K562 (cell line): ENCODE measurements at regions not wholly inside any gene's neighbourhood (a gene's known extent, or its start where the extent isn't known, plus 50 kb on each side); places are given as distances from the start of the nearest gene placed in this dataset.

Source experiments
- ATAC-seq: fragments of 200-7000 bp; cut with Tn5 transposase; 3 replicates; pipeline ENCODE4 v1.9.1; 2020; ENCODE audit warnings: moderate library complexity
- BruUV-seq: library from RNA; stranded (reverse); fragments of 400-500 nt; replicated peaks from 2 replicates; lab custom pipeline; 2021; lab: Mats Ljungman, UMichigan
- CTCF ChIA-PET: fragments of 300-600 bp; formaldehyde crosslinking; extraction: SDS; loops from one replicate; lab custom pipeline; 2021; ENCODE audit warnings: low intra/inter-chr PET ratio; lab: Yijun Ruan, JAX
- POLR2A ChIA-PET: fragments of 300-600, 350-650 bp; sonication (Branson Sonifier 250); formaldehyde crosslinking; extraction: SDS; loops from one replicate; lab custom pipeline; 2021; ENCODE audit warnings: antibody characterized with exemption, inconsistent platforms; lab: Yijun Ruan, JAX
- DNase-seq, 4 experiments: peaks; one replicate each; pipeline versions ENCODE4 v3.0.0 to v3.0.0-alpha.2; 2011 to 2018; ENCODE audit warnings: low spot score in 3 of 4, mixed read lengths in 3 of 4; ENCODE audit errors: extremely low read depth in 1 of 4
- FAIRE-seq: peaks from 2 replicates; lab custom pipeline; 2011; peaks lifted over from hg19 to GRCh38; lab: Jason Lieb, UNC
- H2AFZ ChIP-seq: 2 replicates; pipeline ENCODE4 v1.6.0; 2011; ENCODE audit warnings: low read depth, low read length, control low read depth, inconsistent platforms
- H3K27ac ChIP-seq: fragments of 200-600 bp; 3 replicates; pipeline ENCODE4 v1.8.0; 2011; ENCODE audit warnings: low read depth, mild to moderate bottlenecking, control low read depth, inconsistent platforms, low read length, moderate library complexity, mixed read lengths; ENCODE audit errors: extremely low read depth
- H3K27me3 ChIP-seq, 2 experiments: fragments of 300-600 bp in 1 of 2; 2 replicates in 1 of 2; 3 replicates in 1 of 2; pipeline versions ENCODE4 v1.6.0 to v1.8.0; 2011; ENCODE audit warnings: inconsistent platforms in 2 of 2, low read length in 2 of 2, mild to moderate bottlenecking in 1 of 2, mixed read lengths in 1 of 2, moderate library complexity in 1 of 2; ENCODE audit not compliant: control insufficient read depth in 2 of 2, insufficient read depth in 2 of 2
- H3K36me3 ChIP-seq: fragments of 300-600 bp; 3 replicates; pipeline ENCODE4 v1.8.0; 2011; ENCODE audit warnings: mild to moderate bottlenecking, low read length, inconsistent platforms; ENCODE audit not compliant: control insufficient read depth, insufficient read depth
- H3K4me1 ChIP-seq, 2 experiments: fragments of 200-600 bp in 1 of 2; replicated peaks in 1 of 2; 2 replicates in 1 of 2; 3 replicates in 1 of 2; pipeline versions ENCODE4 v1.5.1 to v1.8.0; 2011; ENCODE audit warnings: inconsistent platforms in 2 of 2, low read length in 2 of 2, mild to moderate bottlenecking in 1 of 2, mixed read lengths in 1 of 2, moderate library complexity in 1 of 2; ENCODE audit not compliant: control insufficient read depth in 2 of 2, insufficient read depth in 2 of 2
- H3K4me2 ChIP-seq: 2 replicates; pipeline ENCODE4 v1.6.1; 2011; ENCODE audit warnings: low read length, control low read depth, inconsistent platforms, mixed read lengths; ENCODE audit not compliant: insufficient read depth
- H3K4me3 ChIP-seq: fragments of 200-600 bp; sonication (generic), shearing (Covaris generic); 2 replicates; pipeline ENCODE4 v1.5.1; 2016; ENCODE audit warnings: control low read depth, inconsistent platforms
- H3K79me2 ChIP-seq: fragments of 200-600 bp; 3 replicates; pipeline ENCODE4 v1.8.0; 2011; ENCODE audit warnings: low read length, inconsistent platforms; ENCODE audit not compliant: control insufficient read depth, insufficient read depth
- H3K9ac ChIP-seq, 2 experiments: 2 replicates each; pipeline versions ENCODE4 v1.6.0 to v1.6.1; 2011; ENCODE audit warnings: low read depth in 2 of 2, low read length in 2 of 2, control low read depth in 1 of 2, inconsistent platforms in 1 of 2, mild to moderate bottlenecking in 1 of 2, mixed read lengths in 1 of 2; ENCODE audit not compliant: insufficient read depth in 1 of 2
- H3K9me1 ChIP-seq: one replicate; pipeline ENCODE4 v1.6.0; 2011; ENCODE audit warnings: inconsistent platforms, mild to moderate bottlenecking, low read length, moderate library complexity; ENCODE audit not compliant: control insufficient read depth, insufficient read depth
- H3K9me3 ChIP-seq: replicated peaks from 2 replicates; pipeline ENCODE4 v1.5.1; 2011; ENCODE audit warnings: low read depth, low read length, inconsistent platforms; ENCODE audit not compliant: control insufficient read depth, insufficient read depth
- H4K20me1 ChIP-seq: replicated peaks from 2 replicates; pipeline ENCODE4 v1.6.1; 2011; ENCODE audit warnings: low read length, inconsistent platforms, mixed read lengths; ENCODE audit not compliant: control insufficient read depth, insufficient read depth
- ATF1 ChIP-seq, 2 experiments: fragments of 450-650 bp in 1 of 2; IDR thresholded peaks; 2 replicates each; pipeline ENCODE4 v1.6.1; 2016; ENCODE audit warnings: missing compliant biosample characterization in 1 of 2, missing genetic modification characterization in 1 of 2
- EHMT2 ChIP-seq: fragments of 450-650 bp; IDR thresholded peaks from 2 replicates; pipeline ENCODE4 v1.6.1; 2018; ENCODE audit warnings: antibody characterized with exemption
- EWSR1 ChIP-seq: fragments of 450-650 bp; IDR thresholded peaks from 2 replicates; pipeline ENCODE4 v1.6.1; 2018; ENCODE audit warnings: borderline replicate concordance, mild to moderate bottlenecking, low read depth, moderate library complexity; ENCODE audit not compliant: partially characterized antibody
- HDAC6 ChIP-seq: IDR thresholded peaks from 2 replicates; pipeline ENCODE4 v1.6.1; 2012; ENCODE audit warnings: low read depth, mild to moderate bottlenecking, control low read depth, inconsistent platforms, low read length, moderate library complexity
- KAT7 ChIP-seq: sonication (generic); formaldehyde crosslinking; IDR thresholded peaks from 2 replicates; pipeline ENCODE4 v1.8.0; 2022; ENCODE audit warnings: missing genetic modification reagents, mild to moderate bottlenecking, borderline replicate concordance
- MCM3 ChIP-seq: fragments of 450-650 bp; IDR thresholded peaks from 2 replicates; pipeline ENCODE4 v1.6.1; 2016
- MCM5 ChIP-seq: fragments of 450-650 bp; IDR thresholded peaks from 2 replicates; pipeline ENCODE4 v1.6.1; 2016; ENCODE audit warnings: low read depth
- MYBL2 ChIP-seq, 2 experiments: fragments of 450-650 bp in 1 of 2; sonication (generic) in 1 of 2; formaldehyde crosslinking in 1 of 2; IDR thresholded peaks; 2 replicates each; pipeline versions ENCODE4 v1.6.1 to v1.8.1; 2017 to 2022; ENCODE audit warnings: borderline replicate concordance in 1 of 2, inconsistent platforms in 1 of 2, low read depth in 1 of 2, mild to moderate bottlenecking in 1 of 2, missing genetic modification reagents in 1 of 2, moderate library complexity in 1 of 2
- NCOA1 ChIP-seq: fragments of 450-650 bp; IDR thresholded peaks from 2 replicates; pipeline ENCODE4 v1.6.1; 2016; ENCODE audit warnings: low read depth
- PCBP1 ChIP-seq: fragments of 200-400 bp; formaldehyde crosslinking; IDR thresholded peaks from 2 replicates; pipeline ENCODE4 v1.6.1; 2018; ENCODE audit warnings: mild to moderate bottlenecking, low read depth, low read length; ENCODE audit not compliant: poor library complexity, severe bottlenecking
- RBBP5 ChIP-seq: fragments of 200-600 bp; sonication (generic); IDR thresholded peaks from 2 replicates; pipeline ENCODE4 v1.6.1; 2012; ENCODE audit warnings: borderline replicate concordance, mild to moderate bottlenecking, low read length, control low read depth, inconsistent platforms; ENCODE audit not compliant: insufficient read depth, poor library complexity, severe bottlenecking
- RBM39 ChIP-seq: fragments of 200-400 bp; formaldehyde crosslinking; optimal IDR thresholded peaks from 2 replicates; pipeline ENCODE3; 2018; ENCODE audit warnings: low read depth, low read length
- STAG1 ChIP-seq: sonication (generic); formaldehyde crosslinking; IDR thresholded peaks from 2 replicates; pipeline ENCODE4 v1.5.0; 2020; ENCODE audit warnings: missing genetic modification reagents, borderline replicate concordance
- ZNF384 ChIP-seq: IDR thresholded peaks from 2 replicates; pipeline ENCODE4 v1.6.1; 2012; ENCODE audit warnings: low read depth, low read length, improper control_type of control experiment
- ZNF436 ChIP-seq: fragments of 250-450, 450-650 bp; sonication (Bioruptor Pico); formaldehyde crosslinking; IDR thresholded peaks from 2 replicates; pipeline ENCODE4 v1.7.0; 2020; ENCODE audit warnings: mild to moderate bottlenecking
- ZNF583 ChIP-seq: fragments of 250-450 bp; sonication (Bioruptor Pico); IDR thresholded peaks from 2 replicates; pipeline ENCODE4 v1.4.0; 2020
- ZNF644 ChIP-seq: fragments of 200-800 bp; sonication (Bioruptor generic); IDR thresholded peaks from 2 replicates; pipeline ENCODE4 v1.6.1; 2016; ENCODE audit warnings: low read depth, missing genetic modification characterization, missing compliant biosample characterization
- in situ Hi-C: fragments of 300-500 bp; cut with MboI; formaldehyde crosslinking; loops from 4 replicates; pipeline ENCODE4 v1.15.0; 2018; ENCODE audit warnings: inconsistent platforms, mixed read lengths
- intact Hi-C: fragments of 100-400 bp; cut with micrococcal nuclease; formaldehyde crosslinking; loops from 2 replicates; pipeline ENCODE4 v1.14.2; 2022
- TF ChIP-seq, protein P1 (sequence below): IDR thresholded peaks from 2 replicates; pipeline ENCODE4 v1.6.1; 2014; ENCODE audit warnings: antibody characterized with exemption
- TF ChIP-seq, protein P2 (sequence below): fragments of 250-450 bp; sonication (Bioruptor Pico); IDR thresholded peaks from 2 replicates; pipeline ENCODE4 v1.9.0; 2021; ENCODE audit warnings: mild to moderate bottlenecking

DNA sequence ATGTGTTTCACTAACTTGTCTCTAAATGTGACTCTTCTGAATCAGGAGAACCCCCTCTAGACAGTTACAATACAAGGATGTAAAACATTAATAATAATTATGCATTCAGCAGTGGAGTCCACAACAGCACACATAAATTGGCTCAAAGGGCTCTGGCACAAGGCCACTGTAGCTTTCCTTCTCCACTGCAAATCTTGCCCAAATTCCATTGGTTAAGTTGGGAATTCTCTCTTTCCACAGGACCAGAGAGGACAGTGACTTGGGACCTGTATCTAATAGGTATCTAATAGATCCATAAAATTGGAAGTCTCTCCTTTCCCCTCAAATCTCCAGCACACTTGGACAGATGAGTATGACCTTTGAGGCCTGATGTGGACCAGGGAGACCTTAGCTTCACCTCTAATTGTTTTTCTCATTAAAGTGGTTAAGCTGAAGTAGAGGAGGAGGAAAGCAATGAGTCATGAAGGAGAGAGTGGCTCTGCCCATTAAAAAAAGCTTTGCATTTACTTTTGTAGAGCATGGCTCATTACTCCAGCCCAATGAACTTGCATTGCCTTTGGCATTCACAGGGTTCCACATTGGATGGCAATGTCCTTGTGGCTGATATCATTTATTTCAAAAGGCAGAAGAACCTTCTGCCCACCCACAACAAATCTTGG lies 72.3 kb upstream of the SH3RF1 start:
- no peaks in the 10 kb centered on the region for H3K9me3 ChIP-seq
- POLR2A ChIA-PET: no interaction called here
- no peaks in the 10 kb centered on the region for H3K79me2 ChIP-seq
- in situ Hi-C loops: no loop called here
- CTCF ChIA-PET: no interaction called here
- no peaks in the 10 kb centered on the region for H3K4me1 ChIP-seq
- no TSS peak for BruUV-seq
- no peaks in the 10 kb centered on the region for H3K36me3 ChIP-seq
- no peak overlapping the region for H2AFZ ChIP-seq
- H4K20me1 ChIP-seq: no peaks in the 10 kb centered on the region
- no peak overlapping the region for H3K4me2 ChIP-seq
- no peak overlapping the region for H3K27ac ChIP-seq
- intact Hi-C loops: no loop called here
- H3K9ac ChIP-seq: no peak overlapping the region
- DNase-seq (no peak), FAIRE-seq (no peak), ATAC-seq (no peak)
- H3K9me1 ChIP-seq: no peaks in the 10 kb centered on the region
- no peak for TF ChIP-seq EHMT2
- no peak for TF ChIP-seq ZNF436 (CRISPR knock-in tag)
- TF ChIP-seq ZNF644 (tag): no peak
- TF ChIP-seq MCM3: no peak
- TF ChIP-seq, protein P1, sequence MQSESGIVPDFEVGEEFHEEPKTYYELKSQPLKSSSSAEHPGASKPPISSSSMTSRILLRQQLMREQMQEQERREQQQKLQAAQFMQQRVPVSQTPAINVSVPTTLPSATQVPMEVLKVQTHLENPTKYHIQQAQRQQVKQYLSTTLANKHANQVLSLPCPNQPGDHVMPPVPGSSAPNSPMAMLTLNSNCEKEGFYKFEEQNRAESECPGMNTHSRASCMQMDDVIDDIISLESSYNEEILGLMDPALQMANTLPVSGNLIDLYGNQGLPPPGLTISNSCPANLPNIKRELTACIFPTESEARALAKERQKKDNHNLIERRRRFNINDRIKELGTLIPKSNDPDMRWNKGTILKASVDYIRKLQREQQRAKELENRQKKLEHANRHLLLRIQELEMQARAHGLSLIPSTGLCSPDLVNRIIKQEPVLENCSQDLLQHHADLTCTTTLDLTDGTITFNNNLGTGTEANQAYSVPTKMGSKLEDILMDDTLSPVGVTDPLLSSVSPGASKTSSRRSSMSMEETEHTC: no peak
- no peak for TF ChIP-seq ZNF384
- TF ChIP-seq NCOA1: no peak
- no peak for TF ChIP-seq PCBP1
- no peak for TF ChIP-seq MYBL2 (IDR thresholded peaks at IDR 0.05; ENCODE audit: low read depth)
- no peak for TF ChIP-seq MYBL2 (CRISPR knock-in tag; IDR thresholded peaks at IDR 0.05; ENCODE audit: borderline replicate concordance)
- TF ChIP-seq KAT7 (CRISPR knock-in tag): no peak
- no peak for TF ChIP-seq RBBP5
- TF ChIP-seq, protein P2, sequence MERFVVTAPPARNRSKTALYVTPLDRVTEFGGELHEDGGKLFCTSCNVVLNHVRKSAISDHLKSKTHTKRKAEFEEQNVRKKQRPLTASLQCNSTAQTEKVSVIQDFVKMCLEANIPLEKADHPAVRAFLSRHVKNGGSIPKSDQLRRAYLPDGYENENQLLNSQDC (CRISPR knock-in tag): no peak
- TF ChIP-seq STAG1: no peak
- TF ChIP-seq MCM5: no peak
- no peak for TF ChIP-seq HDAC6
- TF ChIP-seq RBM39: no peak
- TF ChIP-seq ZNF583 (CRISPR knock-in tag): no peak
- no peak for TF ChIP-seq EWSR1
- no peak for TF ChIP-seq ATF1 (CRISPR knock-in tag; IDR thresholded peaks at IDR 0.05)
- TF ChIP-seq ATF1 (tag; IDR thresholded peaks at IDR 0.05): no peak
- no peaks in the 10 kb centered on the region for H3K27me3 ChIP-seq
- no peak overlapping the region for H3K4me3 ChIP-seq
